GM23338 (cell line): ENCODE measurements at regions not wholly inside any gene's neighbourhood (a gene's known extent, or its start where the extent isn't known, plus 50 kb on each side); places are given as distances from the start of the nearest gene placed in this dataset.

ENCODE experiments used
- ATAC-seq: fragments of 200-7000 bp; cut with Tn5 transposase; 3 replicates; pipeline ENCODE4 v1.9.1; 2020
- DNase-seq: peaks from one replicate; pipeline ENCODE4 v3.0.0-alpha.2; 2015; ENCODE audit warnings: low spot score
- H2AFZ ChIP-seq: fragments of 200-600 bp; sonication (generic); 2 replicates; pipeline ENCODE4 v1.8.0; 2016; ENCODE audit warnings: antibody characterized with exemption, mild to moderate bottlenecking, moderate library complexity
- H3F3A ChIP-seq: fragments of 200-600 bp; sonication (generic); replicated peaks from 2 replicates; pipeline ENCODE4 v1.8.0; 2017; ENCODE audit warnings: antibody characterized with exemption, mixed run types, low read depth
- H3K27ac ChIP-seq: fragments of 200-600 bp; sonication (generic); 2 replicates; pipeline ENCODE4 v1.6.1; 2016; ENCODE audit warnings: low read depth
- H3K27me3 ChIP-seq: fragments of 200-600 bp; sonication (generic); 2 replicates; pipeline ENCODE4 v1.8.0; 2016; ENCODE audit warnings: mild to moderate bottlenecking, mixed run types, moderate library complexity; ENCODE audit not compliant: insufficient read depth
- H3K36me3 ChIP-seq: fragments of 200-600 bp; sonication (generic); 2 replicates; pipeline ENCODE4 v1.8.0; 2016; ENCODE audit warnings: mild to moderate bottlenecking; ENCODE audit not compliant: insufficient read depth
- H3K4me1 ChIP-seq: fragments of 200-600 bp; sonication (generic); 2 replicates; pipeline ENCODE4 v1.8.0; 2016; ENCODE audit warnings: mild to moderate bottlenecking, moderate library complexity; ENCODE audit not compliant: insufficient read depth
- H3K4me2 ChIP-seq: fragments of 200-600 bp; sonication (generic); 2 replicates; pipeline ENCODE4 v1.7.1; 2017; ENCODE audit warnings: mixed run types
- H3K4me3 ChIP-seq: fragments of 200-600 bp; sonication (generic); 2 replicates; pipeline ENCODE4 v1.6.1; 2016; ENCODE audit warnings: mixed run types
- H3K79me2 ChIP-seq: fragments of 200-600 bp; sonication (generic); replicated peaks from 2 replicates; pipeline ENCODE4 v1.8.0; 2017; ENCODE audit warnings: mild to moderate bottlenecking; ENCODE audit not compliant: insufficient read depth
- H3K9me2 ChIP-seq: fragments of 200-600 bp; sonication (generic); 2 replicates; pipeline ENCODE4 v1.8.0; 2017; ENCODE audit not compliant: insufficient read depth
- H4K20me1 ChIP-seq: fragments of 200-600 bp; sonication (generic); replicated peaks from 2 replicates; pipeline ENCODE4 v1.8.0; 2017; ENCODE audit warnings: mild to moderate bottlenecking; ENCODE audit not compliant: insufficient read depth
- H3K27ac Mint-ChIP-seq: 2 replicates; pipeline ENCODE4 v1.8.0; 2020; ENCODE audit warnings: inconsistent platforms, mild to moderate bottlenecking, moderate library complexity, mixed read lengths
- H3K27me3 Mint-ChIP-seq: 3 replicates; pipeline ENCODE4 v1.8.0; 2022; ENCODE audit warnings: low read depth, mild to moderate bottlenecking, moderate library complexity, mixed read lengths, inconsistent platforms; ENCODE audit not compliant: insufficient read depth, poor library complexity
- H3K36me3 Mint-ChIP-seq: 3 replicates; pipeline ENCODE4 v1.8.0; 2021; ENCODE audit warnings: low read depth, mild to moderate bottlenecking, inconsistent platforms, moderate library complexity, mixed read lengths
- H3K4me1 Mint-ChIP-seq: 3 replicates; pipeline ENCODE4 v1.8.0; 2020; ENCODE audit warnings: mild to moderate bottlenecking, inconsistent platforms, mixed read lengths
- H3K4me3 Mint-ChIP-seq: 3 replicates; pipeline ENCODE4 v1.8.0; 2021; ENCODE audit warnings: moderate library complexity, mild to moderate bottlenecking, inconsistent platforms, mixed read lengths
- H3K9me3 Mint-ChIP-seq: 3 replicates; pipeline ENCODE4 v1.8.0; 2020; ENCODE audit warnings: moderate library complexity, mild to moderate bottlenecking, inconsistent platforms, mixed read lengths
- CTCF ChIP-seq, 2 experiments: fragments of 200-600 bp in 1 of 2; sonication (generic) in 1 of 2; conservative IDR thresholded peaks; 2 replicates each; pipeline versions ENCODE4 v1.5.1 to v1.6.1; 2016 to 2017; ENCODE audit warnings: antibody characterized with exemption in 2 of 2, low read depth in 2 of 2, mild to moderate bottlenecking in 2 of 2, moderate library complexity in 1 of 2
- EZH2 ChIP-seq: fragments of 200-600 bp; sonication (generic); IDR thresholded peaks from one replicate; pipeline ENCODE4 v1.8.0; 2017; ENCODE audit warnings: antibody characterized with exemption, mild to moderate bottlenecking, low read depth; ENCODE audit not compliant: unreplicated experiment
- JUNB ChIP-seq: IDR thresholded peaks from one replicate; pipeline ENCODE4 v1.6.1; 2016; ENCODE audit warnings: antibody characterized with exemption; ENCODE audit not compliant: unreplicated experiment
- NANOG ChIP-seq: IDR thresholded peaks from 2 replicates; pipeline ENCODE4 v1.6.1; 2016; ENCODE audit warnings: antibody characterized with exemption, borderline replicate concordance
- POLR2AphosphoS5 ChIP-seq: IDR thresholded peaks from 2 replicates; pipeline ENCODE4 v1.6.1; 2016; ENCODE audit warnings: antibody characterized with exemption, low read depth
- STAT1 ChIP-seq: IDR thresholded peaks from one replicate; pipeline ENCODE4 v1.6.1; 2016; ENCODE audit warnings: antibody characterized with exemption; ENCODE audit not compliant: unreplicated experiment
- ZNF331 ChIP-seq: fragments of 250-450 bp; sonication (Bioruptor Pico); IDR thresholded peaks from 2 replicates; pipeline ENCODE4 v1.5.0; 2020; ENCODE audit warnings: low read depth, mild to moderate bottlenecking, moderate library complexity
- TF ChIP-seq, protein P1 (sequence below): fragments of 250-450 bp; sonication (Bioruptor Pico); IDR thresholded peaks from 2 replicates; pipeline ENCODE4 v1.5.0; 2020; ENCODE audit warnings: mild to moderate bottlenecking, moderate library complexity

- TF ChIP-seq, protein P1, sequence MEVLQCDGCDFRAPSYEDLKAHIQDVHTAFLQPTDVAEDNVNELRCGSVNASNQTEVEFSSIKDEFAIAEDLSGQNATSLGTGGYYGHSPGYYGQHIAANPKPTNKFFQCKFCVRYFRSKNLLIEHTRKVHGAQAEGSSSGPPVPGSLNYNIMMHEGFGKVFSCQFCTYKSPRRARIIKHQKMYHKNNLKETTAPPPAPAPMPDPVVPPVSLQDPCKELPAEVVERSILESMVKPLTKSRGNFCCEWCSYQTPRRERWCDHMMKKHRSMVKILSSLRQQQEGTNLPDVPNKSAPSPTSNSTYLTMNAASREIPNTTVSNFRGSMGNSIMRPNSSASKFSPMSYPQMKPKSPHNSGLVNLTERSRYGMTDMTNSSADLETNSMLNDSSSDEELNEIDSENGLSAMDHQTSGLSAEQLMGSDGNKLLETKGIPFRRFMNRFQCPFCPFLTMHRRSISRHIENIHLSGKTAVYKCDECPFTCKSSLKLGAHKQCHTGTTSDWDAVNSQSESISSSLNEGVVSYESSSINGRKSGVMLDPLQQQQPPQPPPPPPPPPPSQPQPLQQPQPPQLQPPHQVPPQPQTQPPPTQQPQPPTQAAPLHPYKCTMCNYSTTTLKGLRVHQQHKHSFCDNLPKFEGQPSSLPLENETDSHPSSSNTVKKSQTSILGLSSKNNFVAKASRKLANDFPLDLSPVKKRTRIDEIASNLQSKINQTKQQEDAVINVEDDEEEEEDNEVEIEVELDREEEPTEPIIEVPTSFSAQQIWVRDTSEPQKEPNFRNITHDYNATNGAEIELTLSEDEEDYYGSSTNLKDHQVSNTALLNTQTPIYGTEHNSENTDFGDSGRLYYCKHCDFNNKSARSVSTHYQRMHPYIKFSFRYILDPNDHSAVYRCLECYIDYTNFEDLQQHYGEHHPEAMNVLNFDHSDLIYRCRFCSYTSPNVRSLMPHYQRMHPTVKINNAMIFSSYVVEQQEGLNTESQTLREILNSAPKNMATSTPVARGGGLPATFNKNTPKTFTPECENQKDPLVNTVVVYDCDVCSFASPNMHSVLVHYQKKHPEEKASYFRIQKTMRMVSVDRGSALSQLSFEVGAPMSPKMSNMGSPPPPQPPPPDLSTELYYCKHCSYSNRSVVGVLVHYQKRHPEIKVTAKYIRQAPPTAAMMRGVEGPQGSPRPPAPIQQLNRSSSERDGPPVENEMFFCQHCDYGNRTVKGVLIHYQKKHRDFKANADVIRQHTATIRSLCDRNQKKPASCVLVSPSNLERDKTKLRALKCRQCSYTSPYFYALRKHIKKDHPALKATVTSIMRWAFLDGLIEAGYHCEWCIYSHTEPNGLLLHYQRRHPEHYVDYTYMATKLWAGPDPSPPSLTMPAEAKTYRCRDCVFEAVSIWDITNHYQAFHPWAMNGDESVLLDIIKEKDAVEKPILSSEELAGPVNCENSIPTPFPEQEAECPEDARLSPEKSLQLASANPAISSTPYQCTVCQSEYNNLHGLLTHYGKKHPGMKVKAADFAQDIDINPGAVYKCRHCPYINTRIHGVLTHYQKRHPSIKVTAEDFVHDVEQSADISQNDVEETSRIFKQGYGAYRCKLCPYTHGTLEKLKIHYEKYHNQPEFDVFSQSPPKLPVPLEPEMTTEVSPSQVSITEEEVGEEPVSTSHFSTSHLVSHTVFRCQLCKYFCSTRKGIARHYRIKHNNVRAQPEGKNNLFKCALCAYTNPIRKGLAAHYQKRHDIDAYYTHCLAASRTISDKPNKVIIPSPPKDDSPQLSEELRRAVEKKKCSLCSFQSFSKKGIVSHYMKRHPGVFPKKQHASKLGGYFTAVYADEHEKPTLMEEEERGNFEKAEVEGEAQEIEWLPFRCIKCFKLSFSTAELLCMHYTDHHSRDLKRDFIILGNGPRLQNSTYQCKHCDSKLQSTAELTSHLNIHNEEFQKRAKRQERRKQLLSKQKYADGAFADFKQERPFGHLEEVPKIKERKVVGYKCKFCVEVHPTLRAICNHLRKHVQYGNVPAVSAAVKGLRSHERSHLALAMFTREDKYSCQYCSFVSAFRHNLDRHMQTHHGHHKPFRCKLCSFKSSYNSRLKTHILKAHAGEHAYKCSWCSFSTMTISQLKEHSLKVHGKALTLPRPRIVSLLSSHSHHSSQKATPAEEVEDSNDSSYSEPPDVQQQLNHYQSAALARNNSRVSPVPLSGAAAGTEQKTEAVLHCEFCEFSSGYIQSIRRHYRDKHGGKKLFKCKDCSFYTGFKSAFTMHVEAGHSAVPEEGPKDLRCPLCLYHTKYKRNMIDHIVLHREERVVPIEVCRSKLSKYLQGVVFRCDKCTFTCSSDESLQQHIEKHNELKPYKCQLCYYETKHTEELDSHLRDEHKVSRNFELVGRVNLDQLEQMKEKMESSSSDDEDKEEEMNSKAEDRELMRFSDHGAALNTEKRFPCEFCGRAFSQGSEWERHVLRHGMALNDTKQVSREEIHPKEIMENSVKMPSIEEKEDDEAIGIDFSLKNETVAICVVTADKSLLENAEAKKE (CRISPR knock-in tag), result no peak
- no peak for TF ChIP-seq JUNB
- TF ChIP-seq ZNF331, result no peak
- no peak for TF ChIP-seq EZH2
- TF ChIP-seq STAT1, result no peak
- no peak for TF ChIP-seq POLR2AphosphoS5
- TF ChIP-seq CTCF (conservative IDR thresholded peaks at IDR 0.05; ENCODE audit: low read depth in 2 of 2), result no peak
- no peak for TF ChIP-seq NANOG
Measured at GRCh38 chr6:167577891-167578361, 248.8 kb upstream of the AFDN start (continued).

DNA sequence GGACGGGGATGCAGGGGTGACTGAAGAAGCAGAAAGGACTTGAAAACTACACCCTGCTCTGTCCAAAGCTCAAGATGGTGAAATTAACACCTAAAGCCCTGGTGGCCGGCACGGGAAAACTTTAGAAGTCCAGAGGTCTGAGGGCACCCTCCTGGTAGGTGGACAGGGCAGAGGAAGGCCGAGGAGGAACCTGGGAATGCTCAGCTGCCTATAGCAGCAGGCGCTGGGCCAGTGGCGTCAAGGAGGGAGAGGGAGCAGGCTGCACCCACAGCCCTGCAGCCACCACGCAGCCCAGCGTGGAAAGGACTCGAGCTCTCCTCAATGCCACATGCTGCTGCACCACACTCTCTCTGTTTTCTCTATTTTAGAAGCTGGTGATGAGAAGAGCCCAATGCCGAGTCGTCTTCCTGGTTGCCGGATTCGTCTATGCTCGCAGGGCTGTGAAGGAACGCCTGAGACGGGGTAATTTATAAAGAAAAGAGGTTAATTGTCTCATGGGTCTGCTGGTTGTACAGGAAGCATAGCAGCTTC lies 248.3 kb upstream of the AFDN start:
- Histone ChIP-seq H3K4me3 (no peak overlapping the region), H4K20me1 (no peaks in the 10 kb centered on the region), H3K36me3 (no peaks in the 10 kb centered on the region), H3K79me2 (no peaks in the 10 kb centered on the region), H3K4me2 (no peak overlapping the region), H3F3A (no peaks in the 10 kb centered on the region), H2AFZ (no peak overlapping the region), H3K27ac (no peak overlapping the region), H3K9me2 (no peaks in the 10 kb centered on the region), H3K4me1 (no peaks in the 10 kb centered on the region), H3K27me3 (no peaks in the 10 kb centered on the region)
- Mint-ChIP-seq H3K4me1 (peaks cover 7% of the 10 kb centered on the region; the same call in 2 of the 3 replicates), H3K4me3 (no peak overlapping the region), H3K36me3 (no peaks in the 10 kb centered on the region; the same call in 2 of the 3 replicates), H3K9me3 (peaks cover 3% of the 10 kb centered on the region), H3K27ac (no peak overlapping the region), H3K27me3 (peaks cover 14% of the 10 kb centered on the region)
- DNase-seq, result no peak
- no peak for ATAC-seq
- TF ChIP-seq, protein P1 (CRISPR knock-in tag), result no peak
